GM13977 (cell line): ENCODE measurements at regions not wholly inside any gene's neighbourhood (a gene's known extent, or its start where the extent isn't known, plus 50 kb on each side); places are given as distances from the start of the nearest gene placed in this dataset.
"Not testable (repeated sequence)": the region's sequence is repeated elsewhere in the genome, so short reads cannot be mapped to it uniquely, and the experiment has no call there.

Experiments used
- DNase-seq: peaks from one replicate; pipeline ENCODE4 v3.0.0; 2012; ENCODE audit warnings: low spot score
- CTCF ChIP-seq: IDR thresholded peaks from 2 replicates; pipeline ENCODE4 v1.5.1; 2012; ENCODE audit warnings: mild to moderate bottlenecking, control low read depth; ENCODE audit not compliant: insufficient read depth; ENCODE audit errors: extremely low read depth, missing control alignments
- in situ Hi-C: fragments of 300-500 bp; cut with MboI; formaldehyde crosslinking; loops from one replicate; pipeline ENCODE4 v1.12.0; 2022; ENCODE audit warnings: low sequenced_read_pairs, low pct_unique_long_range_greater_than_20kb, mixed read lengths, inconsistent platforms; ENCODE audit not compliant: unreplicated experiment

GRCh38 chr20:29409833-29410805 is 1847.3 kb upstream of the DEFB115 start:
- peak; percentile 13 for DNase-seq
- in situ Hi-C loops, result no loop called here
- TF ChIP-seq CTCF, result no peak

GRCh38 chr20:29410806-29411457 is 1846.5 kb upstream of the DEFB115 start:
- peak; percentile 7 for DNase-seq
- no peak for TF ChIP-seq CTCF
- in situ Hi-C loops, result no loop called here

GRCh38 chr20:29411458-29411820 is 1846.0 kb upstream of the DEFB115 start:
- in situ Hi-C loops, result not testable (repeated sequence)

GRCh38 chr20:29419378-29419777 is 1838.1 kb upstream of the DEFB115 start:
- TF ChIP-seq CTCF, result no peak
- DNase-seq, result no peak
- in situ Hi-C loops, result no loop called here

More at GRCh38 chr20:29411458-29411820, 1846.0 kb upstream of the DEFB115 start:
- not testable (repeated sequence) for DNase-seq

- no peak for DNase-seq
- no peak for TF ChIP-seq CTCF
- in situ Hi-C loops, result no loop called here
These were observed 1830.0 kb upstream of the DEFB115 start for GRCh38 chr20:29427201-29428060.

GRCh38 chr20:29430531-29430930 is 1826.9 kb upstream of the DEFB115 start:
- in situ Hi-C loops, result no loop called here
- TF ChIP-seq CTCF, result no peak
- no peak for DNase-seq

- in situ Hi-C loops, DNase-seq: not testable (repeated sequence)
These were observed 1816.7 kb upstream of the DEFB115 start for GRCh38 chr20:29440721-29441120.
